SK-N-DZ (cell line): ENCODE measurements at regions not wholly inside any gene's neighbourhood (a gene's known extent, or its start where the extent isn't known, plus 50 kb on each side); places are given as distances from the start of the nearest gene placed in this dataset.

Experiments used
- DNase-seq: peaks from one replicate; pipeline ENCODE4 v3.0.0-alpha.2; 2015; ENCODE audit warnings: low spot score

DNA sequence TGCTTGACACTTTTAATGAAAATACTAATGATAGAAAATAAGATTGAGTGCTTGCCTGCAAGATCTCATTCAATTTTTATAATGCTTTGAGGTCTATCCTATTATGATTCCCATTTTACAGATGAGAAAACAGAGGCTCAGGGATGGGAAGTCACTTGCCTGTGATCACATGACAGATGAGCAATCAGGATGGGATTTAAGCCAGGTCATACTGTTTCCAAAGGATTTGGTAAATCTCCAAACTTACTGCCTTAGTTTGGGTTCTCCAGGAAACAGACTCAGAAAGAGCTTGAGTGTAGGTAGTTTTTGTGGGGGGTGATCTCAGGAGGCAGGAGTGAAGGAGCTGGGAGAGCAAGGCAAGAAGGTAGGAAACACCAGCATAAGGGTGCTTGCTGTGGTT is 456.3 kb downstream of the MAFB start:
- DNase-seq = no peak

DNA sequence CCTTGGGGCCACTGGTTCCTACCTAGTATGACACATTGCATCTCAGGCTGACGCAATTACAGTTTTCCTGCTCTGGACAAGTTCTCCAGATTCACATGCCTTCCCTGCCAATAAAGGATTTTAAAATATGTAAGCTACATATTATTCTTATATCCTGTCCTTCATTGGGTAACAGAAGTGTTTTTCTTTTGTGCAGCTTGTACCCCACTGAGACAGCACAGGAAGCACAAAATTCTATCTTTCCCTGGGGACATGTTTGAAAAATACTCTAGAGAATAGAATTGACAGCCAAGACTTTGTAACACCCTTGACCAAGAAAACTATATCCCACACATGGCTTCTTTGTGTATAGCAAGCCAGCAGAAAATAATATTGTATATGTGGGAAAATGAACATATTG is 456.8 kb downstream of the MAFB start:
- DNase-seq = no peak

DNA sequence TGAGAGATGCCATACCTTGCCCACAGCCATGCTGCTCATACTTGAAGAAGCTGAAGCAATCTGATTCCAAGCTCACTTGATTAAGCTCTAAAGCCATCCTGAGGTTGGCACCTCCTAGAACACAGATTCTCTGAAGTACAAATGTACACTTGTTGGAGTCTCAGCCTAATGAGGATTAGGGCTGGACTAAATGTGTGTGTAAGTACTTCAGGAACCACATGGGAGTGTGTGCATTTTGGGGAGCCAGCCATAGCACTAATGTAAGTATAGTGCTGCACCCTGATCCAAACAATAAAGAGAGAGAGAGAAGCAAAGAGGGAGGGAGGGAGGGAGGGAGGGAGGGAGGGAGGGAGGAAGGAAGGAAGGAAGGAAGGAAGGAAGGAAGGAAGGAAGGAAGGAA is 458.6 kb downstream of the MAFB start:
- no peak for DNase-seq

DNA sequence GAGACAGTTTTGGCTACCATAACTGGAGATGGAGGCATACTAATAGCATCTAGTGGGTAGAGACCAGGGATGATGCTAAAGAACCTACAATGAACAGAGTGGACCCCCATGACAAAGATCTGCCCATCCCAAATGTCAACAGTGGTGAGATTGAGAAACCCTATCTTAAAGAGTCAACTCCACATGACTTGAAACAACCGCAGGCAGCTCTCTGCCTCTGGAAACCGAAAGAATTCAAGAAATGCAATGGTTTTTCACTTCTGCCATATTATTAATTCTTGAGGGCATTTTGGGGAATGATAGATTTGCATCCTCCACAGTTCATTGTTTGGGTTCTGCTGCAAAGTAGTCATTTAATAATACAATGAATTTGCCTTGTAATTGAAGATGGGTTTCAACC is 463.4 kb downstream of the MAFB start:
- no peak for DNase-seq

DNA sequence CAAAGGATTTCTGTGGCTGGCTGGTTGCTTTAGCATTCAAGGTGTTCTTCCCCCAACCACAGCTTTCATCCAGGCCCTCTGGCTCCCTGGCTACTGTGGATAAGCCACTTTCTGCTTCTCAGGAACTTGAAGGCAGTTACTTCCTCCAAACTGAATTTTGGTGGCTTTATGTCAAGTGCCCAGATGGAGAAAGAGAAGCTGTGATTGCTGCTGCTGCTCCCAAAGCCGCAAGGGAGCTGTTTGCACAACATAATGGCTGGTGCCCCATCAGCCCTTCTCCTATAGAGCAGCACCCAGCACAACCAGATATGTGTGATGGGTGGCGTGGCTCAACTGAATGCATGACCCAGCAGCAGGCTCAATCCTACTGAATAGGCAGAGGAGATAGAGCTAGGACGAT is 465.2 kb downstream of the MAFB start:
- peak; percentile 28 for DNase-seq

DNA sequence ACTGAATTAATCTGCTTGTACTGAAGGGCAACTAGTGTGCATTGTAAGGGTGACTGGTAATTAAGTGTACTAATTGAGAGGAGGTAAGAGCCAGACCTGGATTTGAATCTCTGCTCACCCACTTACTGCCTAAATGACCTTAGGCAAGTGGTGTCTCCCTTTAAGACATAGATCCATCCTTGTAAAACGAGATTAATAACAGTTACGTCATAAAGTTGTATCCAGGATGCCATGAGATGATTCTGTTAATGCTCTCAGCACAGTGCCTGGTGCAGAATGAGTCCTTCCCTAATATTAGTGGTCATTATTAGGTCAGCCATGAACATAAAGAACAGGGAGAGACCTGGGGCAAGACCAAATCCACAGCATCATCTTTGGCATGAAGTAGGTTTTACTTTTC is 470.1 kb downstream of the MAFB start:
- DNase-seq = no peak

DNA sequence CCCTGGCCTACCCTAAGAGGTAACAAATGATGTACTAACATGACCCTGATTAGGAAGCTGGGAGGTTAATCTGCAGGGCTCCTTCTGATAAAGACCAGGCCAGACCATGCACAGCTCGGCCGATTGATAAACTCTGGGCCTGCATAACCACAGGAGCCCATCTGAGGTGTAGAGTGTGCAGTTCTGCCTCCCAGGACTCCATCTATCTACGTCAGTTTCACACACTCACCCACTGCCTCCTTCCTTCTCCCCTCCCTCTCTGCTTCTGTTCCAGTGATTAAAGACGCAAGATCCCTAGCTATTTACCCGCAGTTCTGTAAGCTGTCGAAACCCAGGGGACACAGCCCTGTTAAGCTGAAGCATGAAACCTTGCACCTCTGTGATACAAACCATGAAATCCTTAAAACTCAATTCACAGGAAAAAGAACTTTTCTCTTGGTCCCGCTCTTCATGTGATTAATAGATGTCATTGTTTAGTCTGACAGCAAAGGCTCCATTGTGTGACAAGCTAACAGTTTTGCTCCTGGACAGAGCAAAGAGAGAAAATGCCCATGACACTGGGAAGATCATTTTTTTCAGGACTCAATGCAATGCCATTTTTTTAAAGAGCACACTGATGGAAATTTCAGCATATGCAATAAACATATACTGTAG is 470.6 kb downstream of the MAFB start:
- DNase-seq = peak; percentile 73

DNA sequence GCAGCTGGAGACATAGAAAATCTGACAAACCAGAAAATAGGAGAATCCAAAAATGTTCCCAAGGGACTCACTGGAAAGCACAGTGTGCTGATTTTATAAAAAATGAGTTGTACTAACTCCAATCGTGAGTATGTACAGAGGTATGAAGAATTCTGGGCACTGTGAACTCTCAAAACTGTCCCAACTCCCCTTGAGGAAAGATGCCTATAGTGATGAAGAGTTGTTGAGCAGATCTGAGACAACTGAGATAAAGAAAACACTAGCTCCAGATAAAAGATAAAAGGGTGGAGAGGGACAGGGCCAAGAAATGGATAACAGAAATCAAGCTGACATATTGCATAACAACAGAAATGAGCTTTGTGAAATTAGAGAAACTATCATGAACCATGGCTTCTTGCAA is 481.4 kb downstream of the MAFB start:
- DNase-seq = no peak

DNA sequence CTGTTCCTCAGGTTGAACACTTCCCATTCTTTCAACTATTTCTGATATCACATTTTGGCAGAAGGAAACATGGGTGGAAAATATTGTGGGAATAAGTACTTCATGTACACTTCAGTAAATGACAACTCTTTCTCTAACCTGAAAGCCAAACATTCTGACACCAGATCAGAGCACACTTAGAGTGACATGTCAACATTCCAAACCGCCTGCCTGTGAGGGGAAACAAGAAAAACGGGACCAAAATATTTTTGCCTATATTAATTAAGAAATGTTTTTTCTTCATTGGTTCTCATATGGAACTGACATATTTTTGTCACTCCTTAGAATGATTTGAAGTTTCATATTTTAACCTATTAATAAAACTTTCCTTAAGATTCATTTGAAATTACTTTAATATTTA is 483.1 kb downstream of the MAFB start:
- DNase-seq = no peak

DNA sequence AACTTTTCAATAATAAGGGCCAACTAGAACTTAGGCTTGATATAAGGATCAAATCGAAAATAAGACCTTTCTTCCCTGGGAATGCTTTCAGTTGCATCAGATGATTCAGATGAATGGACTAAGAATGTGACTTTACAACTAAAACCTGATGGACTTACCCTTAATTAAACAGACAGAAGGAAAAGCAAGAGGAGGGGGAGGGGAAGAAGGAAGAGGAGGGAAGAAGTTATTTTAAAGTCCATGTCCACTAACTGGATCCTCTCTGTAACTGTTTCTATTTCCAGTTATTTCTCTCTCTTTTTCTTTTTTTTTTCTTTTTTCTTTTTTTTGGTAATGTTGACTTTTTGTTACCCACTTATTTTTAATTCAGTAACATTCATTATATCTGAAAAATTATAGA is 486.0 kb downstream of the MAFB start:
- no peak for DNase-seq

DNA sequence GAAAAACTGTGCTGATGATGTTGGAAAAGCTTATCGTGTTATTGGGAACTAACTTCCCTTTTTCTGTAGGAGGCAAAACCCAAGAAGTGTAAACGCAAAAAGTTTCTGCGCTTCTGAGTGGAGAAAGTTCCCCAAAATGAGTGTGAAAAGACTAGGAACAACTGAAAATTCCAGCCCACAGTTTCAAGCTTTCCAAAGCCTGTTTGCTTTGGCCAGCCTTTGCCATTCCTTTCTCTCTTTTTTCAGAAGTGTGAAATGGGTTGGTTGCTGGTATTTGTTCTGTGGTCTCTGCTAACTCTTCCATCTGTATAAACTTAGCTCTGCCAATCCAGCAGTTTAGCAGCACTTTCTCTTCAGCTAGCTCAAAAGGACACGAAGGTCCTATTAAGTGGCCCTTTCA is 491.3 kb downstream of the MAFB start:
- DNase-seq = no peak

DNA sequence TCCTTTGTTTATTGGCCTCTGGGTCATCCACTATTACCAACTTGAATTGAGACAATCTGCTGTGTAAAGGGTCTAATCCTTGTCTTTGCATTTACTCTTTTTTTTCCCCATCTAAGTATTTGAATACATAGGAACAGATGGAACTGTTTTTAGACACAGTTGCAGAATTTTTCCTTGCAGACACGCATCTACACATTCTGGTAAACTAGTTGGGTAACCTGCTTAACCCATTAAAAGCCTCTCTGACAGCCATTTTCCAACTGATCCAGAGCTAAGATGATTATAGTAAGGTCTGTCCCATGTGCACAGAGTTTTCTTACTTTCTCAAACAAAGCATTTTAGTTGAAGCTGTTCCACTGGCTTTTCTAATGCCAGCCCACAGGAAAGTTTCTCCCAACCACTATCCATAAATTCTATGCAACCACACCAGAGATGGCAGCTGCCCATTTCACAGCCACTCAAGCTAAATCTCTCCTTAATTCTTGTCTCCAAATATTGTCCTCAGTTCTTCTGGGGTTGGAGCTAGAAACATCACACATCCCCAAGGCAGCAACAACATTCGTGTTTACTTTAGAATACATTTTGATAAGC is 492.1 kb downstream of the MAFB start:
- DNase-seq = no peak

DNA sequence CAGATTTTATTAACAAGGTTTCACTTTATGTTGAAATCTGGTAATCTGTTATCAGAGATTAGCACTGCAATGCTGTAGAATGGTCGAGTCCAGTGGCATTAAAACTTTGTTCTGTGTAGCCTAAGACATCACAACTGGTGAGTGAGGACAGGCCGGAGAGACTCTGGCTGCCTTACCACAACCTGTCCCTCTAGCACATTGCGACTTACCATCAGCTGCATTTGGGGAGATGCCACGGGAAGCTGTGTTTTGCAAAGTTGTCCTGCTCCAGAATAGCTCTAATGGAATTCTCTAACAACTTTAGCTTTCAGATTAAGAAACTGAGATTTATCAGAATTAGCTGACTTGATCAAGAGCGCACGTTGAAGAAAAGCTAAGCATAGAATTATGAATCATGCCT is 493.3 kb downstream of the MAFB start:
- no peak for DNase-seq

DNA sequence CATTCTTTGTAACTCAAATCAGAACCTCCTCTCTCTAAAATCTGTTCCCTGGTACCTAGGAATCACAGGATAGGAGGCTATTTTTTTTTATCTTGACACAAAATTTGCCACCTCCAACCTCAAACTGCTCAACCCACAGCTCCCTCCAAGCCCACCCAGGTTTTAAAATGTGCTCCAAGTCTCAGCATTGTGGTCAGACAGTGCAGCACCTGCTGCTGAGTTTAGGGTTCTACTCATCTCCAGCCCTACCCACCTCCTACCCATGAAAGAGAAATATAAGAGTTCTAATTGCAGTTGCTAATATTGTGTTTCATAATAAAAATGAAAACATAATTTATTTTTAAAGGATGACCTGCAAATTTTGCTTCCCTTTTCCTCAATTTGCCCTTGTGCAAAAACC is 496.5 kb downstream of the MAFB start:
- DNase-seq = no peak

DNA sequence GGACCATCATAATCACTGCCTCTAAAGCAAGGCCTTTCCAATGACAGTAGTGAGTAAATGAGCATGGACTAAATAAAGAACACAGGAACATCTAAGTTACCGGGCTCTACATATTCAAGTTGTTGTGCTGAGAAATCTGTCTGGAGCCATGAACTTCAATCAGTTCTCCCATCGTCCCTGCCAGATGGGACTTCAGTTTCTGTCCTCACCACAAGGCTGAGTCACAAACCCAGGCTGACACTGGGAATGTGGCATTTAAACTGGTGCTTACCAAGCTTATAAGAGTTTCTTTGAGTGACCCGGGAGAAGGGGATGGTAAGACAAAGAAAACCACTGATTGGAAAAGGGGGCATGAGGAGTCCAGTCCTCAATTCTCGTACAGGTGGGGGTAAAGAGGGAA is 497.0 kb downstream of the MAFB start:
- DNase-seq = no peak

DNA sequence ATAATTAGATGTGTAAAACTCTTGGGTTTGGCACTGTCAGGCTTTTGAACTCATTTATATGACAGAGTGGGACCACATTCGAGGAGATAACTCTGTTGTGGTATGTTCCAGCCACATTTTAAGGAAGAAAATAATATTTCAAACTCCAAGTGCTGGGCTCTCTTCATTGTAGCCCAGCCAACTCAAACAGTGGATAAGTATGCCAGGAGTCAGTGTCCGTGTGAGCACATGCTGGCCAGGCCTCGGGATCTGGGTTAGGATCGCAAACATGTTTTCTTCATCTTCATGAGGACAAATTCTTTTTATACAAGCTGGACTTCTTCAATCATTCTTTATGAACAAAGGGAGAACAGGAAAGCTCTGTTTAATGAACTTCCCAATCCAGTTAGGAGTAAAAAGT is 497.5 kb downstream of the MAFB start:
- DNase-seq = no peak

DNA sequence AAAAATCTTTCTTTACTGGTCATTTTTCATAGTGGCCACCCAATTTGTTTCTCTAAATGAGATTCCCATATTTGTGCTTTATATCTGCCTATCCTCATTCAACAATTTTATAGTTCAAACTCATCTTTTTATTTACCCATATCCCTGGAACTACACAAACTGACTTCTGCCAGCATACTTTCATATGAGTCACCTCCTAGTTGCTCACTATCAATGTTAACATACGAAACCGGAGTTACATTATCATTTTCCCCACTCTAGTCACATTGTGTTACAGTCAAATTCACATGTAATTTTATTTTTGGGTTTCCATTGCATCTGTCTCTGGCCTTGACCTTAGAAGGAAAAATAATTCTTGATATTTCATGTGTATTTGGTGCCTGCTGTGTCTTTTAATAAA is 499.4 kb downstream of the MAFB start:
- DNase-seq = no peak

DNA sequence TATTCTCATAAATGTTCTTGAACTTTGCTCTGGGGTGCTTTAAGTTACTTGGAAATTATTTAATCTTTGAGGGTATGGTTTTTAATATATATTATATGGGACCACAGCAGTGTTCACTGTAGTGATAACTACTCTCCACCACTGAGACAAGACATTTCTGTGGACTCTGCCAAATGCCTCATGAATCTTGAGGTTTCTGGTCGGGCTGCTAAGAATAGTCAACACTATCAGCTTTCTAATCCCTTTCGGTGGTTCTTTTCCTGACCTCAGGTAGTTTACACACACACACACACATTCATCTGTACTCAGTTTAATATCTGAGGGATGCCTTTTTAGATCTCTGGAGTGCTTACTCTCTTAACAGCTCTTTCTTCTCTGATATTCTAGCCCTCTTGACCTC is 500.7 kb downstream of the MAFB start:
- no peak for DNase-seq

DNA sequence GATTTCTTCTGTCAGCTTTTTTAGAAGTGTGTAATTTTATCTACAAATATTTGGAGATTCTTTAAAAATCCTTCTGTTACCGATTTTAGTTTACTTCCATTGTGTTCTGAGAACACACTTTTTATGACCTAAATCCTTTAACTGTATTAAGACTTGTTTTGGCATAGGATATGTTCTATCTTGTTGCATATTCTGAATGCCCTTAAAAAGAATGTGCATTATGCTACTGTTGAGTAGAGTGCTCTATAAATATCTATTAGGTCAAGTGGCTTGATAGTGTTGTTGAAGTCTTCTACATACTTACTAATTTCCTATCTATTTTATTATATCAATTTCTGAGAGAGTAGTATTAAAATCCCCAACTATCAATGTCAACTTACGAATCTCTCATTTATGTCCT is 502.2 kb downstream of the MAFB start:
- DNase-seq = no peak

DNA sequence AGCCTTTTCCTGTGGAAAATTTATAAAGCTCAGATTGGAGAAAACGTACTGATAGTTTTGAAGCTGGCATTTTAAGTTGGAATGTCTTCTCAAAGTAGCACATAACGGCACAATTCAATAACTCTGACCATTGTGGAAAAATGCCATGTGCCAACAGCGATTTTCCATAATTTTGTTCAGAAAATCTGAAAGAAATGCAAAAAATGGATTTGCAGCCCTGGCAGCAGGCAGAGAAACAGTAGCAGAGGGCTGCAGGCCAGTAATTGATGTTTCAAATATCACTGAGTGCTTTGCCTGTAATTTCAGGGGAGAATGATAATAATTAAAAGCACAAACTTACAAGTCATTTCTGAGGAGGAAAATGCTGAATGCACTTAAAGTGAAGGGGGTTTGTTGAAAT is 507.4 kb downstream of the MAFB start:
- DNase-seq = no peak

DNA sequence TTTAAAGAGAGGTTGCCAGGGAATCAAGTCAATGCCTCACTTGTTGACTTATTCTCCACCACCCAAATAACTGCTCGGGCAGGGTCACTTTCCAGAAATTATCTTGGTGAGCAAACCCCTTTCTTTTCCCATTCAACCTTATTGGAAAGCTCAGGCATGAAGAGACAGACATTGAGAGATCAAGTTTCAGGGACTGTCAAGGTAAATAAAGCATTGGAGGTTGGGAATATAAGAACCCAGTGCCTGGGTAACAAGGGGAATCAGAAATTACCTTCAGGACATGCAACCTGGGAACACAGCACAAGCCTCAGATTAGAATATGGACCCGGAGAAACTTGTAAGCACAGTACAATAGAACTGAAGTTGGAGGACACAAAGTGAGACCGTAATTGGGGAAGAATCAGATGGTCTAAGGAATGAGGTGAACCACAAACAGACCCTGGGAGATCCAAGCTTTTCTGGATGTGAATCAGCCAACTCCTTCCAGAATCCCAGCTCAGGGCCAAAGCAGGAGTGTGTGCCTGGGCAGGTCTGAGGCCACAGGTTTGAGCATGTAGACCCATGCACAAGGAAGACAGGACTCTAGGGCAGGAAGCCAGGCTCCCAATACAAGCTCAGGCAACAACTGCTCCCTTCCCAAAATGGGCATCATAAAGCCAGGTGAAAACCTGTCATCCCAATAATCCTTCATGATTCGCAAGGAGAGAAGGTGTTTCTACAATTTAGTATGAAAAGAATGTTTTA is 512.8 kb downstream of the MAFB start:
- no peak for DNase-seq

DNA sequence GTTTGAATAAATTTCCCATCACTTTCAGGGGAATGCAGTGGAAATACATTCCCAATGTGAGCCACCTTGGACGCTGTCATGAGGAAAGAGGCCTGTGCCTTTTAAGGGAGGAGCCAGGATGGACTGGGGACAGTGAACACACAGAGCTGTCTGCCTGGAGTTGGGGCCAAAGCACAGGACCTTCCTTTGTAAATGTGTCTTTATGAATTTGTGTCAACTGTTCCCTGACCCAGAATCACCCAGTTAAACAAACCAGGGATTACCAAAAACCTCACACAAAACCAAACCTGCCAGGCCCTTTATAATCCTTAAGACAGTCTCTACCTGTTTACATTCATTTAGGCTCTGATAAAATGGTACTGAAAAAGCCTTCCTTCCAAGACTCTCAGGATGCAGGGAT is 513.7 kb downstream of the MAFB start:
- no peak for DNase-seq

DNA sequence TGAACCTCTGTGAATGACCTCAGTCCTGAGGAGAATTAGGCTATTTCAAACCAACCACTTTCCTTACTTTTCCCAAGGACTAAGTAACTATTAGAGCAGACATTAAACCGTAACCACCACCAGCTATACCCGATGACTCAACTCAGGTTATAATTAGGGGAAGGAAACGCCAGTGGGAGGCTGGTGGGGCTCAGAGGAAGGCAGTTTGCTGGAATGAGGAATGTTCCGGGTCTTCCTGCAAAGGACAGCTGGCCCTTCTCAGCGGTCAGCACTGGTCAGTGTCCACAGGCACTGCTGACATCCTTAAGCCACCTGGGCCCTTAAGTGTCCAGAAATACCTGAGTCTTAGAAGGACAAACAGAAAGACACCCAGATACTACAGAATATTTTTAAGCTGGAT is 515.2 kb downstream of the MAFB start:
- DNase-seq = no peak
